ENCODE measurements at regions not wholly inside any gene's neighbourhood (a gene's known extent, or its start where the extent isn't known, plus 50 kb on each side); places are given as distances from the start of the nearest gene placed in this dataset.

DNA sequence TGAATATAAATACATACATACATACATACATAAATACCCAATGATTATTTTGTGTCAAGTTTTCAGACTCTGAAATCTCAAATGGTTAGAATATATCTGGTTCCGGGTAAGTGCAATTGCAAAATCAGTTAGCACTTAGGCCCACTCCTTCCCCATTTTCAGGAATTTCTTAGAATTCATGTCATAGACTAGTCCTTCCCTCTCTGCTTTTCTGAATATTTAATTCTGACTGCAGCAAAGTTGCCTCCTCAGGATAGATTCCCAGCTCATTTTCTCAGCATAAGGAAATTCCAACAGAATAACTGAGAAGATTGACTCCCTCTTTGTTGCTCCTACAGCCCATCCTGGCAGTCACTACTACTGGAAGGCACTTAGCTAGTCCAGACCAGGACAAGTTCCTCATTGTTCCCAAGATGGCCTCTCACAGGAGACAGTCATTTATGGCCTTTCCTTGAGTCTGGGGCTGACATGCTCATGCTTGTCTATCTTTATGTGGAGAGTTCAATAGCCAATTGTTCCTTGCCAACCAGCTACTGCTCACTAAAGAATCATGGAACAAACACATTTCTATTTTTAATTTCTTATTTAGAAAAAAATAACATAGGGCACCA, 142.9 kb upstream of the ITGB1 start:
- TF ChIP-seq, protein P1, sequence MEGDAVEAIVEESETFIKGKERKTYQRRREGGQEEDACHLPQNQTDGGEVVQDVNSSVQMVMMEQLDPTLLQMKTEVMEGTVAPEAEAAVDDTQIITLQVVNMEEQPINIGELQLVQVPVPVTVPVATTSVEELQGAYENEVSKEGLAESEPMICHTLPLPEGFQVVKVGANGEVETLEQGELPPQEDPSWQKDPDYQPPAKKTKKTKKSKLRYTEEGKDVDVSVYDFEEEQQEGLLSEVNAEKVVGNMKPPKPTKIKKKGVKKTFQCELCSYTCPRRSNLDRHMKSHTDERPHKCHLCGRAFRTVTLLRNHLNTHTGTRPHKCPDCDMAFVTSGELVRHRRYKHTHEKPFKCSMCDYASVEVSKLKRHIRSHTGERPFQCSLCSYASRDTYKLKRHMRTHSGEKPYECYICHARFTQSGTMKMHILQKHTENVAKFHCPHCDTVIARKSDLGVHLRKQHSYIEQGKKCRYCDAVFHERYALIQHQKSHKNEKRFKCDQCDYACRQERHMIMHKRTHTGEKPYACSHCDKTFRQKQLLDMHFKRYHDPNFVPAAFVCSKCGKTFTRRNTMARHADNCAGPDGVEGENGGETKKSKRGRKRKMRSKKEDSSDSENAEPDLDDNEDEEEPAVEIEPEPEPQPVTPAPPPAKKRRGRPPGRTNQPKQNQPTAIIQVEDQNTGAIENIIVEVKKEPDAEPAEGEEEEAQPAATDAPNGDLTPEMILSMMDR (IDR thresholded peaks at IDR 0.05; ENCODE audit: insufficient read depth, low read length, poor library complexity, severe bottlenecking), result no peak
- no peak for TF ChIP-seq EZH2phosphoT487 (conservative IDR thresholded peaks at IDR 0.05; ENCODE audit: low read length)

All from SU-DHL-6 (cell line).